GM10248 (cell line): ENCODE measurements at regions not wholly inside any gene's neighbourhood (a gene's known extent, or its start where the extent isn't known, plus 50 kb on each side); places are given as distances from the start of the nearest gene placed in this dataset.

Experiments used
- CTCF ChIA-PET: fragments of 300-600 bp; sonication (Branson Sonifier 250); formaldehyde crosslinking; extraction: SDS; loops from one replicate; lab custom pipeline; 2021; ENCODE audit warnings: antibody characterized with exemption; lab: Yijun Ruan, JAX
- POLR2A ChIA-PET: fragments of 350-650 bp; sonication (Branson Sonifier 250); formaldehyde crosslinking; extraction: SDS; loops from one replicate; lab custom pipeline; 2020; ENCODE audit warnings: antibody characterized with exemption; lab: Yijun Ruan, JAX
- DNase-seq: peaks from one replicate; pipeline ENCODE4 v3.0.0; 2012; ENCODE audit errors: extremely low spot score
- CTCF ChIP-seq: IDR thresholded peaks from 2 replicates; pipeline ENCODE4 v1.5.1; 2012; ENCODE audit warnings: mild to moderate bottlenecking, low read depth; ENCODE audit errors: extremely low read depth, missing control alignments, control extremely low read depth

DNA sequence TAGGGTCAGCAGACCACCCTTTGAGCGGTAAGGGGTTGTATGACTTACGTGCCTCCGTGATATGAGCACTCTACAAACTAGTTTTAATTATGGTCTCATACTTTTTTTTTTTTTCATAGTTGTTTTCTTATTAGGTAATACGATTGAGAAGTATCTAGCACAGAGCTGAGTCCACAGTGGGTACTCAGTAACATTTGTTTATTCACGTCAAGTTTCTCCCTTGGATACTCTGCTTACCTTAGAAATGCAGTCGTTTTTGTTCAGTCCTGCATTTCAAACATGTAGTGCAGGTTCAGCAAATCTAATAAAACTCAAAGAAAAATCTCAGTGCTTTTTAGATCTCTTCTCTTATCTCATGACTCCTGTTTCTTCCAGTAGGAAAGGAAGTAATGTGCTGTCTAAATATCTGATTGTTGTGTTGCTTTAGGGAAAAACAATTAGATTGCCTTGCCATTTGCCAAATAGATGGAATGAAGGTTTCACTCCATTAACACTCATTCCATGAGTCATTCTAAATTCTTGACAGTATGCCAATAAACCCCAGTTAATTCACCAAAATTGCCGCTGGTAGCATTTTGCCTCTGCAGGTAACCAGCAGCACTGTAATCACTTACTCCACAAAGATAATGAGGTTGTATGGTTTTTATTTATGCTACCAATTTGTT is 118.9 kb downstream of the PTCSC3 start:
- TF ChIP-seq CTCF: no peak
- CTCF ChIA-PET: interaction anchor here (1.3 kb wide), 1 partner anchor 12 kb away, joined by 4 read pairs; no protein-coding TSS in a partner anchor
- POLR2A ChIA-PET: no interaction called here
- no peak for DNase-seq

DNA sequence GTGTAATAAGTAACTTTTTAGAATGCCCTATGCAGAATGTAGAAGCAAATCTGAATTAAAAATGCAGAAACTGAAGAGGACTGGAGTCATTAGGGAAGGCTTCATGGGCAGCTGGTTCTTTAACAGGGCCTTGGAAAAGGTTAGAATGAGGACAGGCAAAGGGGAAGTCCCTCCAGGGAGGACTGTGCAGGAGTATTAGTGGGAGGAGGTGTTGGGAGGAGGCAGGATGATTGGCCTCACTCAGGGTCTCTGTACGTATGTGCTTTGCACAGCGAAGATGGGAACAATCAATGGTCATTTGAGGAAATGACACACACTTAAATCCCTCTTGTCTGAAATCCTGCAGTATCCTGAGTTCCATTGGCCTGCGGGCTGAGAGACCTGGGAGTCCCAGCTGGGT is 119.7 kb downstream of the PTCSC3 start:
- no peak for DNase-seq
- no peak for TF ChIP-seq CTCF
- ChIA-PET CTCF (interaction anchor here (1.3 to 1.7 kb wide), 2 partner anchors 13 to 174 kb away, joined by 4 to 5 read pairs; no protein-coding TSS in a partner anchor), POLR2A (no interaction called here)

GRCh38 chr14:36055681-36056225 is 120.8 kb downstream of the PTCSC3 start:
- no peak for TF ChIP-seq CTCF
- POLR2A ChIA-PET: no interaction called here
- CTCF ChIA-PET: interaction anchor here (1.7 to 5.7 kb wide), 2 partner anchors 14 to 173 kb away, joined by 5 to 39 read pairs; no protein-coding TSS in a partner anchor
- no peak for DNase-seq

DNA sequence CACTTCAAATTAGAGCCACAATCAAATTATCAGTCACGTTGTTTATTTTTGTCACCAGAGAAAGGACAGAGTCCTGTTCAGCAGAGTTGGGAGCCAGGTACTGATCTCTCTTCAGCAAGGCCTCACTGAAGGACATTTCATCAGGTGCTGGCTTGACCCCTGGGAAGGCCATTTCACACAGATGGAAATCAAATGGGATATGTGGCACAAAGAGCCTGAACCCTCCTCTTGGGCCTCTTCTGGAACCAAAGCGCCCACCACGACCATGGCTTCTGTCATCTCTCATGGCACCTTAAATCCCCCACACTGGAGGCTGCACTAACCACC is 121.5 kb downstream of the PTCSC3 start:
- POLR2A ChIA-PET: no interaction called here
- no peak for DNase-seq
- TF ChIP-seq CTCF: no peak
- CTCF ChIA-PET: interaction anchor here (5.7 kb wide), 1 partner anchor 15 kb away, joined by 39 read pairs; no protein-coding TSS in a partner anchor

GRCh38 chr14:36054353-36055051 is 122.0 kb downstream of the PTCSC3 start:
- ChIA-PET POLR2A (no interaction called here), CTCF (interaction anchor here (1.5 to 5.7 kb wide), 2 partner anchors 16 to 22 kb away, joined by 3 to 39 read pairs; no protein-coding TSS in a partner anchor)
- TF ChIP-seq CTCF: no peak
- no peak for DNase-seq

- ChIA-PET CTCF (interaction anchor here (1.3 to 5.7 kb wide), 3 partner anchors 14 to 322 kb away, joined by 3 to 39 read pairs (median 3); no protein-coding TSS in a partner anchor), POLR2A (no interaction called here)
- TF ChIP-seq CTCF: no peak
- no peak for DNase-seq
These were observed 123.8 kb downstream of the PTCSC3 start for GRCh38 chr14:36052681-36053080.
